Testis (tissue), 2 donors: ENCODE measurements at regions not wholly inside any gene's neighbourhood (a gene's known extent, or its start where the extent isn't known, plus 50 kb on each side); places are given as distances from the start of the nearest gene placed in this dataset.

Source experiments
- CTCF ChIP-seq, 3 experiments: fragments of 450-650 bp in 2 of 3; fragments of 200-600 bp in 1 of 3; sonication (generic) in 1 of 3; IDR thresholded peaks; one replicate each; pipeline ENCODE4 v1.5.1; 2016 to 2019; ENCODE audit warnings: antibody characterized with exemption in 3 of 3, mild to moderate bottlenecking in 2 of 3, moderate library complexity in 1 of 3
- POLR2A ChIP-seq: fragments of 450-650 bp; IDR thresholded peaks from one replicate; pipeline ENCODE4 v1.6.1; 2017; ENCODE audit warnings: antibody characterized with exemption, mild to moderate bottlenecking, moderate library complexity

GRCh38 chr6:8551386-8551785 lies 116.0 kb upstream of the SLC35B3 start:
- TF ChIP-seq CTCF (IDR thresholded peaks at IDR 0.05) (no peak), POLR2A (no peak)
